ENCODE measurements at regions not wholly inside any gene's neighbourhood (a gene's known extent, or its start where the extent isn't known, plus 50 kb on each side); places are given as distances from the start of the nearest gene placed in this dataset.
"Not testable (repeated sequence)": the region's sequence is repeated elsewhere in the genome, so short reads cannot be mapped to it uniquely, and the experiment has no call there.

- DNase-seq (ENCODE audit: low spot score), result no peak
Observed at GRCh38 chr3:177838766-177839350, 641.6 kb upstream of the TBL1XR1 start.

GRCh38 chr3:177842302-177842701 lies 645.0 kb upstream of the TBL1XR1 start:
- no peak for DNase-seq (ENCODE audit: low spot score)

GRCh38 chr3:177842743-177843734 lies 645.8 kb upstream of the TBL1XR1 start:
- no peak for DNase-seq (ENCODE audit: low spot score)

GRCh38 chr3:177852001-177852807 lies 654.9 kb upstream of the TBL1XR1 start:
- no peak for DNase-seq (ENCODE audit: low spot score)

GRCh38 chr3:177855021-177855420 lies 657.7 kb upstream of the TBL1XR1 start:
- DNase-seq (ENCODE audit: low spot score), result no peak

- no peak for DNase-seq (ENCODE audit: low spot score)
Observed at GRCh38 chr3:177860184-177860583, 662.9 kb upstream of the TBL1XR1 start.

- DNase-seq (ENCODE audit: low spot score), result no peak
Observed at GRCh38 chr3:177862962-177863491, 665.7 kb upstream of the TBL1XR1 start.

- not testable (repeated sequence) for DNase-seq (ENCODE audit: low spot score)
Observed at GRCh38 chr3:177871267-177871666, 665.0 kb upstream of the KCNMB2 start.

- DNase-seq (ENCODE audit: low spot score), result no peak
Observed at GRCh38 chr3:177878192-177878591, 658.0 kb upstream of the KCNMB2 start.

GRCh38 chr3:177878957-177879356 lies 657.3 kb upstream of the KCNMB2 start:
- no peak for DNase-seq (ENCODE audit: low spot score)

GRCh38 chr3:177881351-177881750 lies 654.9 kb upstream of the KCNMB2 start:
- no peak for DNase-seq (ENCODE audit: low spot score)

- DNase-seq (ENCODE audit: low spot score), result no peak
Observed at GRCh38 chr3:177882124-177882648, 654.0 kb upstream of the KCNMB2 start.

GRCh38 chr3:177883091-177883490 lies 653.1 kb upstream of the KCNMB2 start:
- DNase-seq (ENCODE audit: low spot score), result no peak

- DNase-seq (ENCODE audit: low spot score), result no peak
Observed at GRCh38 chr3:177883957-177884356, 652.3 kb upstream of the KCNMB2 start.

- no peak for DNase-seq (ENCODE audit: low spot score)
Observed at GRCh38 chr3:177885063-177885462, 651.2 kb upstream of the KCNMB2 start.

GRCh38 chr3:177886501-177886900 lies 649.7 kb upstream of the KCNMB2 start:
- DNase-seq (ENCODE audit: low spot score), result no peak

- DNase-seq (ENCODE audit: low spot score), result no peak
Observed at GRCh38 chr3:177887475-177887874, 648.8 kb upstream of the KCNMB2 start.

- no peak for DNase-seq (ENCODE audit: low spot score)
Observed at GRCh38 chr3:177889161-177889560, 647.1 kb upstream of the KCNMB2 start.

GRCh38 chr3:177889652-177890358 lies 646.4 kb upstream of the KCNMB2 start:
- DNase-seq (ENCODE audit: low spot score), result no peak

GRCh38 chr3:177890359-177890683 lies 645.9 kb upstream of the KCNMB2 start:
- DNase-seq (ENCODE audit: low spot score), result no peak

- not testable (repeated sequence) for DNase-seq (ENCODE audit: low spot score)
Observed at GRCh38 chr3:177891569-177891968, 644.7 kb upstream of the KCNMB2 start.
